Lung microvascular endothelial cell (primary cell): ENCODE measurements at regions not wholly inside any gene's neighbourhood (a gene's known extent, or its start where the extent isn't known, plus 50 kb on each side); places are given as distances from the start of the nearest gene placed in this dataset.

Experiments
- DNase-seq, 2 donors: peaks; one replicate each; pipeline versions ENCODE4 v3.0.0 to v3.0.0-alpha.2; 2010; ENCODE audit warnings: low read depth in 2 of 2

GRCh38 chr6:94535798-94536197 is 1041.5 kb upstream of the MANEA start:
- DNase-seq: no peak

GRCh38 chr6:94511502-94512088 is 1065.7 kb upstream of the MANEA start:
- DNase-seq: no peak

- DNase-seq: no peak
Observed at GRCh38 chr6:94510877-94511276, 1066.5 kb upstream of the MANEA start.

GRCh38 chr6:94501516-94501915 is 1075.8 kb upstream of the MANEA start:
- DNase-seq: no peak

- no peak for DNase-seq
Observed at GRCh38 chr6:94498099-94498498, 1078.7 kb upstream of the EPHA7 start.

GRCh38 chr6:94494500-94494899 is 1075.1 kb upstream of the EPHA7 start:
- no peak for DNase-seq

- no peak for DNase-seq
Observed at GRCh38 chr6:94487371-94487770, 1068.0 kb upstream of the EPHA7 start.

- DNase-seq: no peak
Observed at GRCh38 chr6:94478133-94479005, 1059.0 kb upstream of the EPHA7 start.

GRCh38 chr6:94468830-94469229 is 1049.5 kb upstream of the EPHA7 start:
- DNase-seq: no peak

- DNase-seq: no peak
Observed at GRCh38 chr6:94464018-94464510, 1044.7 kb upstream of the EPHA7 start.

GRCh38 chr6:94463306-94463705 is 1043.9 kb upstream of the EPHA7 start:
- no peak for DNase-seq

- DNase-seq: no peak
Observed at GRCh38 chr6:94462231-94462630, 1042.9 kb upstream of the EPHA7 start.

- DNase-seq: no peak
Observed at GRCh38 chr6:94456266-94456665, 1036.9 kb upstream of the EPHA7 start.

GRCh38 chr6:94454231-94454630 is 1034.9 kb upstream of the EPHA7 start:
- DNase-seq: no peak

GRCh38 chr6:94446120-94446519 is 1026.8 kb upstream of the EPHA7 start:
- no peak for DNase-seq

GRCh38 chr6:94443701-94444100 is 1024.3 kb upstream of the EPHA7 start:
- DNase-seq: no peak

GRCh38 chr6:94424692-94425091 is 1005.3 kb upstream of the EPHA7 start:
- DNase-seq: no peak

GRCh38 chr6:94417363-94417762 is 998.0 kb upstream of the EPHA7 start:
- no peak for DNase-seq

GRCh38 chr6:94414041-94414440 is 994.7 kb upstream of the EPHA7 start:
- no peak for DNase-seq

- DNase-seq: no peak
Observed at GRCh38 chr6:94401311-94401710, 982.0 kb upstream of the EPHA7 start.

- DNase-seq: no peak
Observed at GRCh38 chr6:94394822-94395221, 975.5 kb upstream of the EPHA7 start.

- no peak for DNase-seq
Observed at GRCh38 chr6:94389218-94389617, 969.9 kb upstream of the EPHA7 start.

GRCh38 chr6:94377835-94378234 is 958.5 kb upstream of the EPHA7 start:
- DNase-seq: no peak
